ENCODE measurements at regions not wholly inside any gene's neighbourhood (a gene's known extent, or its start where the extent isn't known, plus 50 kb on each side); places are given as distances from the start of the nearest gene placed in this dataset.

DNA sequence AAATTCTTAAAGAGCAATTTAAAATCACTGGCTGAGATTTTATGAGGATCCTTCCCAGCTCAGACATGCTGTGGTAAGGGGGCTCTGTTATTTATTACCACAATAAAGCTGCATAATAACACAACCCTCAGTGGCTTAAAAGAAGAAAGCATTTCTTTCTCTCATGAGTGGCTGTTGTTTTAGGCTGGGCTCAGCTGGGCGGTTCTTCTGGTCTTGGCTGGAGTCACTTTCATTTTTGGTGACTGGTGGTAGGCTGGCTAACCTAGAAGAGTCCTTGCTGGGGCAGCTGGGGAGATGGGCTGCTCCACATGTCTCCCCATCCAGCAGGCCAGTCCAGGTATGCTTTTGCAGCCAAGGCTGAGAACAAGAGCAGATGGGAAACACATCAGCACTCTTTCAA, 113.0 kb upstream of the MSX1 start:
- Histone ChIP-seq H3K4me3 (ENCODE audit: low read depth, low read length) (no peak overlapping the region), H3K9ac (ENCODE audit: low read depth, low read length) (no peak overlapping the region), H3K36me3 (ENCODE audit: control insufficient read depth, insufficient read depth, low read length) (no peaks in the 10 kb centered on the region), H3K27ac (ENCODE audit: low read depth, low read length) (no peak overlapping the region), H3K4me1 (ENCODE audit: control insufficient read depth, insufficient read depth, low read length) (no peaks in the 10 kb centered on the region), H3K27me3 (ENCODE audit: control insufficient read depth, insufficient read depth, low read length) (no peaks in the 10 kb centered on the region), H3K9me3 (ENCODE audit: control insufficient read depth, insufficient read depth, low read length) (peaks cover 11% of the 10 kb centered on the region)

DNA sequence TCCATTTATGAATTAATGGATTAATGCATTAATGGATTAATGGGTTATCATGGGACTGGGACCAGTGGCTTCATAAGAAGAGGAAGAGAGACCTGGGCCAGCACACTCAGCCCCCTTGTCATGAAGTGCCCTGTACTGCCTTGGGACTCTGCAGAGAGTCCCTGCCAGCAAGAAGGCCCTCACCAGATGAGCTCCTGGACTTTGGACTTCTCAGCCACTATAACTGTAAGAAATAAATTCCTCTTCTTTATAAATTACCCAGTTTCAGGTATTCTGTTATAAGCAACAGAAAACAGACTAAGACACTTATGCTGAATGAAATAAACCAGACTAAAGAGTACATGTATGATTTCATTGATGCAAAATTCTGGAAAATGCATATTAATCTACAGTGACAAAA, 119.4 kb upstream of the MSX1 start:
- Histone ChIP-seq H3K4me1 (ENCODE audit: control insufficient read depth, insufficient read depth, low read length) (no peaks in the 10 kb centered on the region), H3K9ac (ENCODE audit: low read depth, low read length) (no peak overlapping the region), H3K27me3 (ENCODE audit: control insufficient read depth, insufficient read depth, low read length) (no peaks in the 10 kb centered on the region), H3K9me3 (ENCODE audit: control insufficient read depth, insufficient read depth, low read length) (0 out of 2 replicates have a peak, but pooled peaks cover 6% of the 10 kb centered on the region), H3K4me3 (ENCODE audit: low read depth, low read length) (no peak overlapping the region), H3K36me3 (ENCODE audit: control insufficient read depth, insufficient read depth, low read length) (no peaks in the 10 kb centered on the region), H3K27ac (ENCODE audit: low read depth, low read length) (no peak overlapping the region)

DNA sequence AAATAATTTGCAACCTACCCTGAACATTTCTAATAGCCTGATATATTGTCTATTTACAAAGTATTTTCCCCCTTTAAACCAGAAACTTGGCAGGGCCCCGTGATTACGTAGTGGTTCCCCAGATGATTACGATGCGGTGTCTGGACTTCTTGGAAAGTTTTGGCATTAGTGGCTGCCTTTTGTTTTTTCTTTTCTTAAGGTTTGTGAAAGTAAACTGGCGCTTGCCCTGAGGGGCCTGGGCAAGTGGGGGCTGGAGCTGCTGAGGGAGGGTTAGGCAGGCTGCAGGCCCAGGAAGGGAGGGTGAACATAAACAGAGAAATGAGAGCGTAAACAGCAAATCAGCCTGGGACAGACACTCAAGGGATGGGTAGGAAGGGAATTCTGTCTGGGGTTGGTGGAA, 123.6 kb upstream of the MSX1 start:
- H3K36me3 ChIP-seq (ENCODE audit: control insufficient read depth, insufficient read depth, low read length), result no peaks in the 10 kb centered on the region
- no peak overlapping the region for H3K9ac ChIP-seq (ENCODE audit: low read depth, low read length)
- peaks cover 8% of the 10 kb centered on the region for H3K4me1 ChIP-seq (ENCODE audit: control insufficient read depth, insufficient read depth, low read length)
- no peak overlapping the region for H3K4me3 ChIP-seq (ENCODE audit: low read depth, low read length)
- no peak overlapping the region for H3K27ac ChIP-seq (ENCODE audit: low read depth, low read length)
- no peaks in the 10 kb centered on the region for H3K27me3 ChIP-seq (ENCODE audit: control insufficient read depth, insufficient read depth, low read length)
- no peaks in the 10 kb centered on the region for H3K9me3 ChIP-seq (ENCODE audit: control insufficient read depth, insufficient read depth, low read length)

DNA sequence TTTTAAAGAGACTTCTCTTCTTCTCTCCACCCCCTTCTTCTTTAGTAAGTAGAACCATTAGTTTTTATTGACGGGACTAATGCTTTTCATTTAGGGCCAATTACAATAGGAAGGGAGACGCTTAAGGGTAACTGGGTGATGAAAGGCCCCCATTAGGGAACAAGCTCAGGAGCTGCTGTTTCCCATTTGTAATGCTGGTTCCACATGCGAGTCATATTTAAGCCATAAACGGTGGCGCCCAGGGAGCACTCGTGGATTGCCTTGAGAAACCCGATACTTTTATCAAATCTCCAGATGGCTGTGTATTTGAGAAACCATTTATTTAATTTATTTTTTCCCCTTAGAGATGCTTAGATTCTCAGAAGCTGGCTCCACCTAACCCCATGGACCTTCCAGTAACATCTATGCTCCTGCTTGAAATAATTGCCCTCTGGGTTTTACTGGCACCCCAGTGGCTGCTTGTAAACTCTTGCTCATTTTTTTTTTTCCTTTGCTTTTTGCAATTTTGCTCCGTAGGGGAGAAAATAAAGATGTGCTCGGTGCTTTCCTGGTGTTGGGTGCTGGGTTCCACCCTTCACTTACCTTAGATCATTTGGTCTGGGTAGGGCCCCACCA, 124.2 kb upstream of the MSX1 start:
- H3K9me3 ChIP-seq (ENCODE audit: control insufficient read depth, insufficient read depth, low read length), result no peaks in the 10 kb centered on the region
- H3K27me3 ChIP-seq (ENCODE audit: control insufficient read depth, insufficient read depth, low read length), result no peaks in the 10 kb centered on the region
- peaks cover 8% of the 10 kb centered on the region for H3K4me1 ChIP-seq (ENCODE audit: control insufficient read depth, insufficient read depth, low read length)
- H3K36me3 ChIP-seq (ENCODE audit: control insufficient read depth, insufficient read depth, low read length), result no peaks in the 10 kb centered on the region
- H3K27ac ChIP-seq (ENCODE audit: low read depth, low read length), result no peak overlapping the region
- no peak overlapping the region for H3K4me3 ChIP-seq (ENCODE audit: low read depth, low read length)
- no peak overlapping the region for H3K9ac ChIP-seq (ENCODE audit: low read depth, low read length)

DNA sequence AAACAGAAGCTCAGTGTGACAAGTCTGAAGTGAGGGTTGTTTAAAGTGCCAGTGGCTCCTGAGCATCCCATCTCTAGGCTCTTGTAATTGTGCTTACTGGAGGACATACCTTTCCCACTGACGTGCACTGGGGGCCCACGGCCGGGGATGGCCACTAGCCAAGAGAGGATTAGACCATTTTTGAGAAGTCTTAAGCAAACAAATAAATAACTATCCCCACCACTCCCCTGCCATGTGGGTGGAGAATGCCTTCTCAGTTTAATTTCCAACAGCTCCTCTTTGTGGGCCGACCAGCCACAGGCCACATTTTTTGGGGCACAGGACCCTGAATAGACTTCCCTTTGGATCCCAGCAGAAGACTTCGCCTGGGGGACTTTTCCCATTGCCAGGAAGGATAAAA, 125.0 kb upstream of the MSX1 start:
- Histone ChIP-seq H3K4me1 (ENCODE audit: control insufficient read depth, insufficient read depth, low read length) (peaks cover 8% of the 10 kb centered on the region), H3K4me3 (ENCODE audit: low read depth, low read length) (no peak overlapping the region), H3K36me3 (ENCODE audit: control insufficient read depth, insufficient read depth, low read length) (no peaks in the 10 kb centered on the region), H3K9ac (ENCODE audit: low read depth, low read length) (no peak overlapping the region), H3K27me3 (ENCODE audit: control insufficient read depth, insufficient read depth, low read length) (no peaks in the 10 kb centered on the region), H3K9me3 (ENCODE audit: control insufficient read depth, insufficient read depth, low read length) (no peaks in the 10 kb centered on the region), H3K27ac (ENCODE audit: low read depth, low read length) (no peak overlapping the region)

DNA sequence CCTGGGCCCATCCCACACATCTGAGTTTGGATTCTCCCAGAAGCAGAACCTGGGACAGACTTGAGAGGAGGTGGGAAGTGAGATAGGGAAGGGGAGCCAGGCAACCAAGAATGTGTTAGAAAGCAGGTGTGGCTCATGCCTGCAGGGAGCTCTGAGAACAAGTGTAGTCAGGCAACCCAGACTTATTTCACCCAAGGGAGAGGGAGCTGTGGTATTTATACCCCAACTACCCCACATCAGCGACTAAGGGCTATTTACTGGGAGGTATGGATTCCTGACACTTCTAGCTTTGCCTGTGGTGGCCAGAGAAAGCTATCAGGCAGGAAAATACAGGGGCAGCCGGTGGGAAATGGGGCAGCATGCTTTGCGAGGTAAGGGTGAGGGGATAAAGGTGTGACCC, 125.8 kb upstream of the MSX1 start:
- Histone ChIP-seq H3K27ac (ENCODE audit: low read depth, low read length) (no peak overlapping the region), H3K36me3 (ENCODE audit: control insufficient read depth, insufficient read depth, low read length) (no peaks in the 10 kb centered on the region), H3K4me1 (ENCODE audit: control insufficient read depth, insufficient read depth, low read length) (peaks cover 8% of the 10 kb centered on the region), H3K9me3 (ENCODE audit: control insufficient read depth, insufficient read depth, low read length) (no peaks in the 10 kb centered on the region), H3K4me3 (ENCODE audit: low read depth, low read length) (no peak overlapping the region), H3K9ac (ENCODE audit: low read depth, low read length) (no peak overlapping the region), H3K27me3 (ENCODE audit: control insufficient read depth, insufficient read depth, low read length) (no peaks in the 10 kb centered on the region)

DNA sequence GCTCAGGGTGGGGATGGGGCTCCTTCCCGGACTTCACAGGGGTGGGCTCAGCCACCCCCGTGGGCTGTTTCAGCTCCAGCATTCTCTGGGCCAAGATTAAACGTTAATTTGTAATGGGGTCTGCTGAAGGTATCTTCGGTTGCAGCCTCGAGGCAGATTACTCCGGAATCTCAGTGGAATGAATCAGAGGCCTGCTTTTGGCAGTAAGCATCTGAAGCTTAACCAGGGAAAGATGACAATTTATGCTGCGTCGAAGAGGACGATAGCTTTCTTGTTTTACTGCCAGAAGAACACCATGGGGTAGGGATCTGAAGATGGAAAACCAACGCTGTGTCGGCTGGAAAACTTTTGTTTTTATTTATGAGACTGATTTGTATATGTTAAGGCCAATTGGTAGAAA, 129.2 kb upstream of the MSX1 start:
- H3K36me3 ChIP-seq (ENCODE audit: control insufficient read depth, insufficient read depth, low read length), result no peaks in the 10 kb centered on the region
- H3K4me3 ChIP-seq (ENCODE audit: low read depth, low read length), result no peak overlapping the region
- H3K9me3 ChIP-seq (ENCODE audit: control insufficient read depth, insufficient read depth, low read length), result peaks cover 12% of the 10 kb centered on the region
- H3K27ac ChIP-seq (ENCODE audit: low read depth, low read length), result no peak overlapping the region
- H3K9ac ChIP-seq (ENCODE audit: low read depth, low read length), result no peak overlapping the region
- H3K4me1 ChIP-seq (ENCODE audit: control insufficient read depth, insufficient read depth, low read length), result peaks cover 8% of the 10 kb centered on the region
- no peaks in the 10 kb centered on the region for H3K27me3 ChIP-seq (ENCODE audit: control insufficient read depth, insufficient read depth, low read length)

DNA sequence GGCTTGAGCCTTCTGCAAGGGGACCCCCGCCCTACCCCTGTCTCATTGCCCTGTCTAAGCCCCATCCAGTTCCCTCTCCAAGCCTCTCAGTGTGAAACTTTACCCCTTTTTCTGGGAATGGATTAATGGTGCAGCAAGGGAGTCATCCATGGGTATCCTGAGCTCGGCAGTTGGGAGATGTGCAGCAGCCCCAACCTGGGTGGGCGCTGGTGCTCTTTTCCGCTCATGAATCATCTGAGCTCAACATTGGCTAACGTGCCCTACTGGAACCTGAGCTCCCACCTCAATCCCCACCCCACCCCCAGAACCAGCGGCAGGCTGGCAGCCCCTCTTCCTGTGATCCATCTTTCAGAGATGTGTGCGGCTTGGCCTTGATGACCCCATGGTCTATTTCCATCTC, 130.3 kb upstream of the MSX1 start:
- no peak overlapping the region for H3K9ac ChIP-seq (ENCODE audit: low read depth, low read length)
- H3K27ac ChIP-seq (ENCODE audit: low read depth, low read length), result no peak overlapping the region
- H3K27me3 ChIP-seq (ENCODE audit: control insufficient read depth, insufficient read depth, low read length), result no peaks in the 10 kb centered on the region
- no peak overlapping the region for H3K4me3 ChIP-seq (ENCODE audit: low read depth, low read length)
- peaks cover 23% of the 10 kb centered on the region for H3K9me3 ChIP-seq (ENCODE audit: control insufficient read depth, insufficient read depth, low read length)
- peaks cover 8% of the 10 kb centered on the region for H3K4me1 ChIP-seq (ENCODE audit: control insufficient read depth, insufficient read depth, low read length)
- H3K36me3 ChIP-seq (ENCODE audit: control insufficient read depth, insufficient read depth, low read length), result no peaks in the 10 kb centered on the region

DNA sequence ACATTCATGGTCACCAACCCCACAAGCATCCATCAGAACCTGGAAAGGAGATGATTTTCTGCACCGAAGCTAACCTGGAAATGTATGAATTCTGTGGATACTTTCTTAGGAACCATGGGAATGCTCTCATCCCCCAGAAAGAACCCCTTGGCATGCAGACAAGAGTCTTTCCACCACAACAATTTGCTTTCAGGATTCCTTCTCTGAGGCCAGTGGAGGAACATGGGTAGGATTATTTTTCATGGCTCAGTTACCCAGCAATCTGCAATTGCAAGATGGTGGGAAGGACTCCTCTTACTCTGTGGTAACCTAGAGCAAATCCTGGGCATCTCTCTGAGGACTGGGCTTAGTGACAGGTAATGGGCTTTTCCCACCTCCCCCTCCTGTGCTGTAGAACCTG, 131.9 kb upstream of the MSX1 start:
- Histone ChIP-seq H3K9me3 (ENCODE audit: control insufficient read depth, insufficient read depth, low read length) (peaks cover 24% of the 10 kb centered on the region), H3K4me3 (ENCODE audit: low read depth, low read length) (no peak overlapping the region), H3K27me3 (ENCODE audit: control insufficient read depth, insufficient read depth, low read length) (no peaks in the 10 kb centered on the region), H3K36me3 (ENCODE audit: control insufficient read depth, insufficient read depth, low read length) (no peaks in the 10 kb centered on the region), H3K27ac (ENCODE audit: low read depth, low read length) (no peak overlapping the region), H3K4me1 (ENCODE audit: control insufficient read depth, insufficient read depth, low read length) (peaks cover 8% of the 10 kb centered on the region), H3K9ac (ENCODE audit: low read depth, low read length) (no peak overlapping the region)

DNA sequence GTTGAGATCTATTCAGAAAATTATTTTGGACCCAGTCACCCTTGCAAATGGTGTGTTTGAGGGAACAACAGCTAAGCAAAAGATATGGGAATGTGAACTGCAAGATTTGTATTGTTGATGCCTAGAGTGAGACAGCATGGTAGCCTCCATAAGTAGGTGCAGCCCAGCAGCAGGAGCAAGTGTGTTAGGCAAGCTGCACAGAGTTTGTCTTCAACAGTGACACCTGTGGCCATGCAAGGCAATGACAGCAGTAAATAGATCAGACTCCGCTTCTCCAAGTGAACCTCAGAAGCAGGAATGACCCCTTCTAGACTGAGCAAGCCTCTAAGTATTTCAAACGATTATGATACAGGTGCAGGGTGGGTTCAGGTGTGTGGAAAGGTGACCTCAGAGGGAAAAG, 133.4 kb upstream of the MSX1 start:
- Histone ChIP-seq H3K4me3 (ENCODE audit: low read depth, low read length) (no peak overlapping the region), H3K9me3 (ENCODE audit: control insufficient read depth, insufficient read depth, low read length) (peaks cover 24% of the 10 kb centered on the region), H3K9ac (ENCODE audit: low read depth, low read length) (no peak overlapping the region), H3K36me3 (ENCODE audit: control insufficient read depth, insufficient read depth, low read length) (no peaks in the 10 kb centered on the region), H3K4me1 (ENCODE audit: control insufficient read depth, insufficient read depth, low read length) (peaks cover 1% of the 10 kb centered on the region; the same call in 1 of the 2 replicates), H3K27ac (ENCODE audit: low read depth, low read length) (no peak overlapping the region), H3K27me3 (ENCODE audit: control insufficient read depth, insufficient read depth, low read length) (no peaks in the 10 kb centered on the region)

DNA sequence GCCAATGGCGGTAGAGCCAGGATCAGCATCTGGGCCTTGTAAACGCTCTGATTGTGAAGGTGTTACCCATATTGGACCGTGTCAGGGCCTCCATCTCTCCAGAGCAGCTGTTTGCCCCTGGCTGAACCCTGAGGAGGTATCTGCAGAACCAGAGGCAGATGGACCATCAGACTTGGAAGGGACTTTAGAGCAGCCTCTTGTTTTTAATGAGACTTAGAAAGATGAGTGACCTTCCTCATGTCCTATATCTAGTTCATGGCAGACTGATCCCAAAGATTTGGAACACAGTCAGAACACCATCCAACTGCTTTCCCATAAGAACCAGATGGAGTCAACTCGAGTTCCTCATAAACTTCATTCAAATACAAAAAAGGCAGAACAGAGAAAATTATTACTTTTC, 135.1 kb upstream of the MSX1 start:
- H3K9me3 ChIP-seq (ENCODE audit: control insufficient read depth, insufficient read depth, low read length), result peaks cover 24% of the 10 kb centered on the region
- H3K4me3 ChIP-seq (ENCODE audit: low read depth, low read length), result no peak overlapping the region
- no peak overlapping the region for H3K9ac ChIP-seq (ENCODE audit: low read depth, low read length)
- H3K36me3 ChIP-seq (ENCODE audit: control insufficient read depth, insufficient read depth, low read length), result no peaks in the 10 kb centered on the region
- no peak overlapping the region for H3K27ac ChIP-seq (ENCODE audit: low read depth, low read length)
- no peaks in the 10 kb centered on the region for H3K27me3 ChIP-seq (ENCODE audit: control insufficient read depth, insufficient read depth, low read length)
- peaks cover under 1% of the 10 kb centered on the region; the same call in 1 of the 2 replicates for H3K4me1 ChIP-seq (ENCODE audit: control insufficient read depth, insufficient read depth, low read length)

DNA sequence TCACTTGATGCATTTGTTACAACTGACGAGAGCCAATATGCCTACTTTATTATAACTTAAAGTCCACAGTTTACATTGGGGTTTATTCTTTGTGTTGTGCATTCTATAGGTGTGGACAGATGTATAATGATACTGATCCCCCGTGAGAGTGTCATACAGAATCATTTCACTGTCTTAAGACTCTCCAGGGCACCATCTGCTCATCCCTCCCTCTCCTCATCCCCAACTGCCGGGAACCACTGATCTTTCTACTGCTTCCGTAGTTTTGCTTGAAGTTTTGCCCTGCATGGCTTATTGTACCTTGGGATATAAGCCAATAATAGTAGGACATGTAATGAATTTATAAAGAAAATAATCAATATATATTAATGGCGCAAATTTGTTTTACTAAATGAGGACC, 137.8 kb upstream of the MSX1 start:
- peaks cover 24% of the 10 kb centered on the region for H3K9me3 ChIP-seq (ENCODE audit: control insufficient read depth, insufficient read depth, low read length)
- H3K36me3 ChIP-seq (ENCODE audit: control insufficient read depth, insufficient read depth, low read length), result no peaks in the 10 kb centered on the region
- no peak overlapping the region for H3K9ac ChIP-seq (ENCODE audit: low read depth, low read length)
- no peak overlapping the region for H3K27ac ChIP-seq (ENCODE audit: low read depth, low read length)
- no peak overlapping the region for H3K4me3 ChIP-seq (ENCODE audit: low read depth, low read length)
- peaks cover 4% of the 10 kb centered on the region; the same call in 1 of the 2 replicates for H3K4me1 ChIP-seq (ENCODE audit: control insufficient read depth, insufficient read depth, low read length)
- H3K27me3 ChIP-seq (ENCODE audit: control insufficient read depth, insufficient read depth, low read length), result no peaks in the 10 kb centered on the region

Measured in HUES48 (cell line).